Liver (tissue), 8 donors: ENCODE measurements at regions not wholly inside any gene's neighbourhood (a gene's known extent, or its start where the extent isn't known, plus 50 kb on each side); places are given as distances from the start of the nearest gene placed in this dataset.

ENCODE experiments used
- DNase-seq: peaks from one replicate; pipeline ENCODE4 v3.0.0-alpha.2; 2017; ENCODE audit warnings: low spot score
- H3K27ac ChIP-seq, 2 donors: one replicate each; pipeline ENCODE4 v1.7.0; 2013; ENCODE audit warnings: inconsistent platforms in 2 of 2, low read length in 2 of 2, control low read depth in 1 of 2, low read depth in 1 of 2, mild to moderate bottlenecking in 1 of 2
- H3K27me3 ChIP-seq, 4 donors: one replicate each; pipeline versions ENCODE4 v1.6.1 to v1.7.0; 2013; ENCODE audit warnings: low read length in 3 of 4, inconsistent platforms in 1 of 4, mild to moderate bottlenecking in 1 of 4, moderate library complexity in 1 of 4; ENCODE audit not compliant: control insufficient read depth in 4 of 4, insufficient read depth in 4 of 4
- H3K36me3 ChIP-seq, 4 donors: one replicate each; pipeline versions ENCODE4 v1.6.1 to v1.7.0; 2013; ENCODE audit warnings: low read length in 3 of 4, mild to moderate bottlenecking in 3 of 4, low read depth in 1 of 4, moderate library complexity in 1 of 4; ENCODE audit not compliant: control insufficient read depth in 4 of 4, insufficient read depth in 3 of 4
- H3K4me1 ChIP-seq, 4 donors: one replicate each; pipeline versions ENCODE4 v1.6.1 to v1.7.0; 2013; ENCODE audit warnings: low read length in 3 of 4, mild to moderate bottlenecking in 3 of 4, moderate library complexity in 1 of 4; ENCODE audit not compliant: control insufficient read depth in 4 of 4, insufficient read depth in 4 of 4
- H3K4me3 ChIP-seq, 3 donors: one replicate each; pipeline versions ENCODE4 v1.6.1 to v1.7.0; 2013; ENCODE audit warnings: low read length in 3 of 3, control low read depth in 1 of 3, low read depth in 1 of 3, mild to moderate bottlenecking in 1 of 3
- H3K9ac ChIP-seq, 2 donors: one replicate each; pipeline ENCODE4 v1.7.0; 2013; ENCODE audit warnings: low read length in 2 of 2, mild to moderate bottlenecking in 2 of 2, moderate library complexity in 2 of 2, control low read depth in 1 of 2, low read depth in 1 of 2
- H3K9me3 ChIP-seq, 4 donors: one replicate each; pipeline versions ENCODE4 v1.6.1 to v1.7.0; 2013; ENCODE audit warnings: low read length in 3 of 4; ENCODE audit not compliant: control insufficient read depth in 4 of 4
- ATF3 ChIP-seq: IDR thresholded peaks from 2 replicates; pipeline ENCODE4 v1.6.1; 2016; ENCODE audit warnings: antibody characterized with exemption
- CTCF ChIP-seq: fragments of 150-350 bp; IDR thresholded peaks from 2 replicates; pipeline ENCODE4 v1.5.1; 2017; ENCODE audit warnings: improper control_type of control experiment, low read depth, low read length; ENCODE audit not compliant: missing input control
- EGR1 ChIP-seq, 2 donors: IDR thresholded peaks; 2 replicates each; pipeline ENCODE4 v1.6.1; 2016 to 2018; ENCODE audit warnings: antibody characterized with exemption in 2 of 2, low read depth in 2 of 2
- FOXA1 ChIP-seq: IDR thresholded peaks from 2 replicates; pipeline ENCODE4 v1.6.1; 2016; ENCODE audit warnings: antibody characterized with exemption
- FOXA2 ChIP-seq: IDR thresholded peaks from 2 replicates; pipeline ENCODE4 v1.6.1; 2016; ENCODE audit warnings: antibody characterized with exemption
- GABPA ChIP-seq, 2 donors: IDR thresholded peaks in 1 of 2; conservative IDR thresholded peaks in 1 of 2; 2 replicates each; pipeline ENCODE4 v1.6.1; 2016; ENCODE audit warnings: antibody characterized with exemption in 2 of 2, mild to moderate bottlenecking in 1 of 2, moderate library complexity in 1 of 2
- HNF4A ChIP-seq, 2 donors: conservative IDR thresholded peaks; 2 replicates each; pipeline ENCODE4 v1.6.1; 2016; ENCODE audit warnings: antibody characterized with exemption in 2 of 2, mild to moderate bottlenecking in 2 of 2
- JUND ChIP-seq, 2 donors: IDR thresholded peaks; 2 replicates each; pipeline ENCODE4 v1.6.1; 2016; ENCODE audit warnings: antibody characterized with exemption in 2 of 2
- MAX ChIP-seq: IDR thresholded peaks from 2 replicates; pipeline ENCODE4 v1.6.1; 2016; ENCODE audit warnings: antibody characterized with exemption
- NR2F2 ChIP-seq: IDR thresholded peaks from 2 replicates; pipeline ENCODE4 v1.6.1; 2016; ENCODE audit warnings: antibody characterized with exemption
- RAD21 ChIP-seq, 2 donors: IDR thresholded peaks; 2 replicates each; pipeline ENCODE4 v1.6.1; 2016; ENCODE audit warnings: antibody characterized with exemption in 2 of 2, mild to moderate bottlenecking in 2 of 2
- REST ChIP-seq: IDR thresholded peaks from 2 replicates; pipeline ENCODE4 v1.6.1; 2016; ENCODE audit warnings: antibody characterized with exemption, mild to moderate bottlenecking
- RXRA ChIP-seq, 2 donors: IDR thresholded peaks; 2 replicates each; pipeline ENCODE4 v1.6.1; 2017 to 2018; ENCODE audit warnings: antibody characterized with exemption in 2 of 2, mild to moderate bottlenecking in 1 of 2
- SP1 ChIP-seq: IDR thresholded peaks from 2 replicates; pipeline ENCODE4 v1.6.1; 2018; ENCODE audit warnings: antibody characterized with exemption, mild to moderate bottlenecking
- TAF1 ChIP-seq: conservative IDR thresholded peaks from 2 replicates; pipeline ENCODE4 v1.6.1; 2016; ENCODE audit warnings: antibody characterized with exemption, mild to moderate bottlenecking
- YY1 ChIP-seq: IDR thresholded peaks from 2 replicates; pipeline ENCODE4 v1.6.1; 2016; ENCODE audit warnings: antibody characterized with exemption, mild to moderate bottlenecking
- ZBTB33 ChIP-seq: IDR thresholded peaks from 2 replicates; pipeline ENCODE4 v1.6.1; 2016; ENCODE audit warnings: antibody characterized with exemption
- WGBS: extraction: QIAGEN DNeasy Blood & Tissue Kit; methylation state at CpG from one replicate; pipeline ENCODE4 v1.1.7; 2013; 5-methylcytosine and 5-hydroxymethylcytosine counted together
- donor health status: healthy.
- donor health status: healthy.
- donor health status: healthy.
- donor health status: healthy.
- donor health status: healthy.

GRCh38 chr21:32214654-32215305 lies 64.1 kb downstream of the MIS18A start:
- DNase-seq = no peak
- WGBS = 77% methylated on average over 5 of the region's 5 CpGs
- Histone ChIP-seq H3K4me3 (no peak overlapping the region), H3K9ac (no peak overlapping the region), H3K4me1 (no peaks in the 10 kb centered on the region), H3K9me3 (peaks cover 0 to 3% (median 1%) of the 10 kb centered on the region in 4 donors), H3K27ac (no peak overlapping the region), H3K36me3 (no peaks in the 10 kb centered on the region), H3K27me3 (peaks cover 0 to 2% (median 0%) of the 10 kb centered on the region in 4 donors)
- TF ChIP-seq YY1 = no peak
- TF ChIP-seq ATF3 = no peak
- TF ChIP-seq TAF1 = no peak
- no peak for TF ChIP-seq FOXA1
- TF ChIP-seq NR2F2 = no peak
- TF ChIP-seq MAX = no peak
- no peak for TF ChIP-seq GABPA (IDR thresholded peaks at IDR 0.05 in 1 of 2, conservative IDR thresholded peaks at IDR 0.05 in 1 of 2)
- no peak for TF ChIP-seq JUND (IDR thresholded peaks at IDR 0.05)
- no peak for TF ChIP-seq ZBTB33
- TF ChIP-seq RAD21 (IDR thresholded peaks at IDR 0.05) = no peak
- TF ChIP-seq RXRA (IDR thresholded peaks at IDR 0.05) = no peak

GRCh38 chr21:32212116-32212515 lies 66.7 kb downstream of the MIS18A start:
- Histone ChIP-seq H3K27ac (no peak overlapping the region), H3K9ac (no peak overlapping the region), H3K9me3 (peaks cover 0 to 2% (median 0%) of the 10 kb centered on the region in 4 donors), H3K4me1 (no peaks in the 10 kb centered on the region), H3K4me3 (no peak overlapping the region), H3K36me3 (no peaks in the 10 kb centered on the region), H3K27me3 (peaks cover 0 to 2% (median 0%) of the 10 kb centered on the region in 4 donors)
- 82% methylated on average over 4 of the region's 4 CpGs for WGBS
- no peak for DNase-seq
- TF ChIP-seq SP1 (no peak), FOXA2 (no peak), FOXA1 (no peak), CTCF (no peak), REST (no peak), RAD21 (IDR thresholded peaks at IDR 0.05) (no peak), JUND (IDR thresholded peaks at IDR 0.05) (no peak), HNF4A (conservative IDR thresholded peaks at IDR 0.05) (no peak), GABPA (IDR thresholded peaks at IDR 0.05 in 1 of 2, conservative IDR thresholded peaks at IDR 0.05 in 1 of 2) (no peak), MAX (no peak), EGR1 (IDR thresholded peaks at IDR 0.05; ENCODE audit: low read depth in 2 of 2) (no peak), ZBTB33 (no peak)
